Spleen (tissue), 7 donors: ENCODE measurements at regions not wholly inside any gene's neighbourhood (a gene's known extent, or its start where the extent isn't known, plus 50 kb on each side); places are given as distances from the start of the nearest gene placed in this dataset.

Experiments used
- POLR2AphosphoS5 ChIP-seq, 3 donors: sonication (generic); formaldehyde crosslinking; IDR thresholded peaks; one replicate each; pipeline ENCODE4 v1.5.1; 2017; ENCODE audit warnings: antibody characterized with exemption in 3 of 3
- TF ChIP-seq, protein P1 (sequence below), 11 experiments: fragments of 200-600 bp in 7 of 11; fragments of 450-650 bp in 4 of 11; sonication (generic) in 4 of 11; IDR thresholded peaks in 8 of 11; conservative IDR thresholded peaks in 3 of 11; 1 replicate in 7 of 11; 2 replicates in 4 of 11; pipeline versions ENCODE4 v1.4.0 to v1.8.0; 2016 to 2021; ENCODE audit warnings: antibody characterized with exemption in 11 of 11, inconsistent platforms in 4 of 11, mild to moderate bottlenecking in 1 of 11
- donor health status: DM: no; HTN: no; CAD: no; lungs with moderate emphysema.
- donor health status: DM: no; HTN: no; CAD: no.
- donor health status: DM: no; HTN: no; CAD: no.

DNA sequence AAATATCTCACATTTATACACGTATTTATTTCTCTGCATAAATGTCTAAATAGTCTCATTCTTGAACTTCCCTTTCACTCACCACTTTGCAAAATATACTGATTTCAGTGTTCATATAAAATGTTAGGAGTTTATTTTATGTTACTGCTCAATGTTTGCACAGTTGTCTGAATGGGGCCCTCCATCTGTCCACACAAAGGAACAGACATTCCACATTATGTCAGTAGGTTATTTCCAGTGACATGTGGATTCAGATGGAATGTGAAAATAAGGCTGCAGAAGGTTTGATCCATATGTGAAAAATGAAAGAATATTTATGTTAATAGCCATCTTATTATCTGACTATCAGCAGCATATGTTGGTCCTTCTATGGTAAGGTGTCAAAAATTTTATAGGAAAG is 994.4 kb upstream of the SEL1L start:
- no peak for TF ChIP-seq POLR2AphosphoS5 (IDR thresholded peaks at IDR 0.05)
- TF ChIP-seq, protein P1, sequence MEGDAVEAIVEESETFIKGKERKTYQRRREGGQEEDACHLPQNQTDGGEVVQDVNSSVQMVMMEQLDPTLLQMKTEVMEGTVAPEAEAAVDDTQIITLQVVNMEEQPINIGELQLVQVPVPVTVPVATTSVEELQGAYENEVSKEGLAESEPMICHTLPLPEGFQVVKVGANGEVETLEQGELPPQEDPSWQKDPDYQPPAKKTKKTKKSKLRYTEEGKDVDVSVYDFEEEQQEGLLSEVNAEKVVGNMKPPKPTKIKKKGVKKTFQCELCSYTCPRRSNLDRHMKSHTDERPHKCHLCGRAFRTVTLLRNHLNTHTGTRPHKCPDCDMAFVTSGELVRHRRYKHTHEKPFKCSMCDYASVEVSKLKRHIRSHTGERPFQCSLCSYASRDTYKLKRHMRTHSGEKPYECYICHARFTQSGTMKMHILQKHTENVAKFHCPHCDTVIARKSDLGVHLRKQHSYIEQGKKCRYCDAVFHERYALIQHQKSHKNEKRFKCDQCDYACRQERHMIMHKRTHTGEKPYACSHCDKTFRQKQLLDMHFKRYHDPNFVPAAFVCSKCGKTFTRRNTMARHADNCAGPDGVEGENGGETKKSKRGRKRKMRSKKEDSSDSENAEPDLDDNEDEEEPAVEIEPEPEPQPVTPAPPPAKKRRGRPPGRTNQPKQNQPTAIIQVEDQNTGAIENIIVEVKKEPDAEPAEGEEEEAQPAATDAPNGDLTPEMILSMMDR (IDR thresholded peaks at IDR 0.05 in 8 of 11, conservative IDR thresholded peaks at IDR 0.05 in 3 of 11): no peak
